SK-N-SH (cell line): ENCODE measurements at regions not wholly inside any gene's neighbourhood (a gene's known extent, or its start where the extent isn't known, plus 50 kb on each side); places are given as distances from the start of the nearest gene placed in this dataset.

Experiments
- CTCF ChIA-PET: fragments of 300-600, 350-600 bp; formaldehyde crosslinking; extraction: SDS; loops from one replicate; lab custom pipeline; 2021; lab: Yijun Ruan, JAX
- POLR2A ChIA-PET: fragments of 350-600 bp; sonication (Branson Sonifier 250); formaldehyde crosslinking; extraction: SDS; loops from one replicate; lab custom pipeline; 2020; ENCODE audit warnings: antibody characterized with exemption, inconsistent platforms; lab: Yijun Ruan, JAX
- DNase-seq: peaks from one replicate; pipeline ENCODE4 v3.0.0; 2012
- H2AFZ ChIP-seq: fragments of 200-600 bp; sonication (generic); 2 replicates; pipeline ENCODE4 v1.8.1; 2016; ENCODE audit warnings: antibody characterized with exemption, mild to moderate bottlenecking, low read depth
- H3F3A ChIP-seq: fragments of 200-600 bp; sonication (generic); replicated peaks from 2 replicates; pipeline ENCODE3; 2016; ENCODE audit warnings: antibody characterized with exemption, mild to moderate bottlenecking; ENCODE audit not compliant: insufficient read depth
- H3K27ac ChIP-seq, 2 experiments: fragments of 200-500 bp in 1 of 2; fragments of 200-600 bp in 1 of 2; sonication (Bioruptor generic) in 1 of 2; sonication (generic), shearing (Covaris generic) in 1 of 2; 2 replicates each; pipeline versions ENCODE4 v1.5.1 to v1.6.1; 2014 to 2016; ENCODE audit warnings: low read depth in 2 of 2, inconsistent platforms in 1 of 2, low read length in 1 of 2, mild to moderate bottlenecking in 1 of 2, mixed read lengths in 1 of 2
- H3K27me3 ChIP-seq: fragments of 200-600 bp; sonication (generic), shearing (Covaris generic); 2 replicates; pipeline ENCODE4 v1.6.1; 2016; ENCODE audit warnings: mixed run types; ENCODE audit not compliant: insufficient read depth
- H3K36me3 ChIP-seq, 2 experiments: fragments of 200-500 bp in 1 of 2; fragments of 200-600 bp in 1 of 2; sonication (Bioruptor generic) in 1 of 2; sonication (generic) in 1 of 2; replicated peaks in 1 of 2; 2 replicates each; pipeline versions ENCODE3 to v1.5.1; 2014 to 2016; ENCODE audit warnings: low read length in 1 of 2, mild to moderate bottlenecking in 1 of 2; ENCODE audit not compliant: insufficient read depth in 2 of 2, control insufficient read depth in 1 of 2
- H3K4me1 ChIP-seq, 2 experiments: fragments of 200-500 bp in 1 of 2; fragments of 200-600 bp in 1 of 2; sonication (Bioruptor generic) in 1 of 2; sonication (generic), shearing (Covaris generic) in 1 of 2; 2 replicates each; pipeline versions ENCODE4 v1.5.1 to v1.6.1; 2014 to 2016; ENCODE audit warnings: low read depth in 1 of 2, low read length in 1 of 2, mixed run types in 1 of 2; ENCODE audit not compliant: insufficient read depth in 2 of 2, control insufficient read depth in 1 of 2
- H3K4me2 ChIP-seq: fragments of 200-600 bp; sonication (generic), shearing (Covaris generic); 2 replicates; pipeline ENCODE4 v1.6.1; 2017; ENCODE audit warnings: mixed run types
- H3K4me3 ChIP-seq, 2 experiments: fragments of 200-500 bp in 1 of 2; fragments of 200-600 bp in 1 of 2; sonication (Bioruptor generic) in 1 of 2; sonication (generic), shearing (Covaris generic) in 1 of 2; 2 replicates each; pipeline versions ENCODE4 v1.5.1 to v1.8.1; 2014 to 2016; ENCODE audit warnings: low read depth in 2 of 2, inconsistent platforms in 1 of 2, low read length in 1 of 2, mild to moderate bottlenecking in 1 of 2, mixed read lengths in 1 of 2, moderate library complexity in 1 of 2
- H3K79me2 ChIP-seq: fragments of 200-600 bp; sonication (generic); 2 replicates; pipeline ENCODE4 v1.8.1; 2017; ENCODE audit warnings: mild to moderate bottlenecking; ENCODE audit not compliant: insufficient read depth
- H3K9ac ChIP-seq: fragments of 200-600 bp; sonication (generic); 2 replicates; pipeline ENCODE4 v1.6.1; 2017; ENCODE audit warnings: mixed run types
- H3K9me2 ChIP-seq: fragments of 200-600 bp; sonication (generic); 2 replicates; pipeline ENCODE4 v1.6.1; 2017; ENCODE audit warnings: mixed run types
- H3K9me3 ChIP-seq: fragments of 200-600 bp; sonication (generic); 2 replicates; pipeline ENCODE4 v1.6.1; 2017; ENCODE audit warnings: mixed run types, mild to moderate bottlenecking, moderate library complexity
- H4K20me1 ChIP-seq: fragments of 200-600 bp; sonication (generic); 2 replicates; pipeline ENCODE4 v1.6.1; 2017; ENCODE audit warnings: mild to moderate bottlenecking, mixed run types; ENCODE audit not compliant: insufficient read depth
- ELF1 ChIP-seq: IDR thresholded peaks from 2 replicates; pipeline ENCODE4 v1.4.0; 2012
- FOXJ3 ChIP-seq: sonication (generic); formaldehyde crosslinking; IDR thresholded peaks from 2 replicates; pipeline ENCODE4 v1.5.1; 2020; ENCODE audit warnings: mild to moderate bottlenecking, missing genetic modification reagents
- GATA2 ChIP-seq: sonication (generic); formaldehyde crosslinking; IDR thresholded peaks from 2 replicates; pipeline ENCODE4 v1.5.0; 2020; ENCODE audit warnings: mild to moderate bottlenecking, missing genetic modification reagents
- JUND ChIP-seq: IDR thresholded peaks from 2 replicates; pipeline ENCODE4 v1.4.0; 2012
- MEF2A ChIP-seq: IDR thresholded peaks from 2 replicates; pipeline ENCODE4 v1.4.0; 2012; ENCODE audit warnings: low read depth, borderline replicate concordance
- MXI1 ChIP-seq: IDR thresholded peaks from 2 replicates; pipeline ENCODE4 v1.6.1; 2012; ENCODE audit warnings: mild to moderate bottlenecking, low read depth, low read length, improper control_type of control experiment
- PBX3 ChIP-seq: IDR thresholded peaks from 2 replicates; pipeline ENCODE4; 2012
- POLR2AphosphoS5 ChIP-seq: IDR thresholded peaks from 2 replicates; pipeline ENCODE4 v1.6.1; 2012; ENCODE audit warnings: low read depth, low read length
- RAD21 ChIP-seq: IDR thresholded peaks from 2 replicates; pipeline ENCODE4 v1.6.1; 2012; ENCODE audit warnings: mild to moderate bottlenecking, low read length
- RXRA ChIP-seq: IDR thresholded peaks from 2 replicates; pipeline ENCODE4 v1.4.0; 2012; ENCODE audit warnings: low read depth, mild to moderate bottlenecking, borderline replicate concordance
- SMC3 ChIP-seq: IDR thresholded peaks from 2 replicates; pipeline ENCODE4 v1.6.1; 2012; ENCODE audit warnings: low read depth, low read length, improper control_type of control experiment
- TCF12 ChIP-seq: IDR thresholded peaks from 2 replicates; pipeline ENCODE4 v1.4.0; 2012
- USF1 ChIP-seq: IDR thresholded peaks from 2 replicates; pipeline ENCODE4 v1.4.0; 2012; ENCODE audit warnings: low read depth, borderline replicate concordance
- YY1 ChIP-seq: IDR thresholded peaks from 2 replicates; pipeline ENCODE4 v1.4.0; 2012; ENCODE audit warnings: low read depth, mild to moderate bottlenecking
- WGBS: methylation state at CpG from one replicate; pipeline ENCODE4 v1.1.6; 2017; ENCODE audit warnings: low lambda C conversion rate; 5-methylcytosine and 5-hydroxymethylcytosine counted together
- TF ChIP-seq, protein P1 (sequence below): IDR thresholded peaks from 2 replicates; pipeline ENCODE4 v1.6.1; 2012; ENCODE audit warnings: mild to moderate bottlenecking, low read depth, low read length, moderate library complexity

DNA sequence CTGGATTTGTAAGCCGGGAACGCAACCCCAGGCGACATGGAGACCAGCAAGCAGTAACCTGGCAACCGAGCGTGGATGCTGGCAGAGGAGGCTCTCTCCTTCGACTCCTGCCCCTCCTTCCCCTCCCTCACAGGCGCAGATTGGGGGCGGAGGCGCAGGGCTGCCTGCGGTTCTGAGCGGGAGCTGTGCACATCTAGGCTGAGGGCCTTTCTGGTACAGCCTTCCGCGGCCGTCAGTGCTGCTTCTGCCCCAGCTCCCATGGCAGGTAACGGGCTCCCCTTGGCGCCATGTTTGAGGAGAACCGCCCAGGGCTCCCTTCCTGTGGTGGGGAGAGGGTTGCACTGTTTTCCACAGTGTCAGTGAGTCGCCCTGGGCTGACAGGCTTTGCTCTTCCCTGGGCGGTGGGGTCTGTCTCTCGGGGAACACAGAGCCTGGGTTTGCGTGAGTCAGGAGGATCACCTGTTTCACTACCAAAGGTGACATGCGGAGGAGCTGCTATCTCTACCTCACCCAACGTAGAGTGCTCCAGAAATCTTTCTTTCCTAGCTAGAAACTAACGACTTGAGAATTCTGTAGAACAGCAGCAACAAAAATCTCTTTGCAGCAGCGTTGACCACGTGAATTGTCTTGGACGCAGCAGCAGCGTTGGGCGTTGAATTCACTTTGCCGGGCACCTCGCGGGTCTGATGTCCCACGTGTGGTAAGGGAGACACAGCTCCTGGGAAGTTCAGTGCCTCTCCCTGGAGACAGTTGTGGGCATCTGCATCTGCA, 154.8 kb upstream of the COBL start (continued):
- TF ChIP-seq, protein P1, sequence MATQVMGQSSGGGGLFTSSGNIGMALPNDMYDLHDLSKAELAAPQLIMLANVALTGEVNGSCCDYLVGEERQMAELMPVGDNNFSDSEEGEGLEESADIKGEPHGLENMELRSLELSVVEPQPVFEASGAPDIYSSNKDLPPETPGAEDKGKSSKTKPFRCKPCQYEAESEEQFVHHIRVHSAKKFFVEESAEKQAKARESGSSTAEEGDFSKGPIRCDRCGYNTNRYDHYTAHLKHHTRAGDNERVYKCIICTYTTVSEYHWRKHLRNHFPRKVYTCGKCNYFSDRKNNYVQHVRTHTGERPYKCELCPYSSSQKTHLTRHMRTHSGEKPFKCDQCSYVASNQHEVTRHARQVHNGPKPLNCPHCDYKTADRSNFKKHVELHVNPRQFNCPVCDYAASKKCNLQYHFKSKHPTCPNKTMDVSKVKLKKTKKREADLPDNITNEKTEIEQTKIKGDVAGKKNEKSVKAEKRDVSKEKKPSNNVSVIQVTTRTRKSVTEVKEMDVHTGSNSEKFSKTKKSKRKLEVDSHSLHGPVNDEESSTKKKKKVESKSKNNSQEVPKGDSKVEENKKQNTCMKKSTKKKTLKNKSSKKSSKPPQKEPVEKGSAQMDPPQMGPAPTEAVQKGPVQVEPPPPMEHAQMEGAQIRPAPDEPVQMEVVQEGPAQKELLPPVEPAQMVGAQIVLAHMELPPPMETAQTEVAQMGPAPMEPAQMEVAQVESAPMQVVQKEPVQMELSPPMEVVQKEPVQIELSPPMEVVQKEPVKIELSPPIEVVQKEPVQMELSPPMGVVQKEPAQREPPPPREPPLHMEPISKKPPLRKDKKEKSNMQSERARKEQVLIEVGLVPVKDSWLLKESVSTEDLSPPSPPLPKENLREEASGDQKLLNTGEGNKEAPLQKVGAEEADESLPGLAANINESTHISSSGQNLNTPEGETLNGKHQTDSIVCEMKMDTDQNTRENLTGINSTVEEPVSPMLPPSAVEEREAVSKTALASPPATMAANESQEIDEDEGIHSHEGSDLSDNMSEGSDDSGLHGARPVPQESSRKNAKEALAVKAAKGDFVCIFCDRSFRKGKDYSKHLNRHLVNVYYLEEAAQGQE, result no peak
- no peak for TF ChIP-seq USF1
- TF ChIP-seq FOXJ3 (CRISPR knock-in tag), result no peak
- TF ChIP-seq GATA2 (CRISPR knock-in tag), result no peak
- TF ChIP-seq PBX3, result no peak
- TF ChIP-seq ELF1, result no peak
- no peak for TF ChIP-seq JUND
- TF ChIP-seq YY1, result no peak
- no peak for TF ChIP-seq MEF2A
- TF ChIP-seq MXI1, result no peak

GRCh38 chr7:51467384-51468017, 150.9 kb upstream of the COBL start:
- WGBS, result 3% methylated on average over 2 of the region's 2 CpGs
- Histone ChIP-seq H3K4me3 (no peak overlapping the region), H3K36me3 (no peaks in the 10 kb centered on the region), H3K9me3 (no peaks in the 10 kb centered on the region; the same call in 1 of the 2 replicates), H3K9ac (no peak overlapping the region), H3K27me3 (no peaks in the 10 kb centered on the region), H2AFZ (no peak overlapping the region), H3F3A (no peaks in the 10 kb centered on the region), H4K20me1 (no peaks in the 10 kb centered on the region), H3K4me1 (peaks cover 0 to 2% of the 10 kb centered on the region in 2 experiments; a peak in 1 of 4 replicates), H3K79me2 (no peaks in the 10 kb centered on the region), H3K9me2 (no peaks in the 10 kb centered on the region), H3K27ac (no peak overlapping the region), H3K4me2 (no peak overlapping the region)
- ChIA-PET CTCF (interaction anchor here (1.3 kb wide), 1 partner anchor 12 kb away, joined by 4 read pairs; no protein-coding TSS in a partner anchor), POLR2A (no interaction called here)
- TF ChIP-seq RXRA, result no peak
- TF ChIP-seq RAD21, result no peak
- TF ChIP-seq TCF12, result no peak
- TF ChIP-seq, protein P1, result no peak
- TF ChIP-seq MEF2A, result no peak
- no peak for TF ChIP-seq POLR2AphosphoS5
- TF ChIP-seq SMC3, result no peak
- no peak for DNase-seq
